Loucy (cell line): ENCODE measurements at regions not wholly inside any gene's neighbourhood (a gene's known extent, or its start where the extent isn't known, plus 50 kb on each side); places are given as distances from the start of the nearest gene placed in this dataset.

ENCODE experiments used
- CTCF ChIP-seq: fragments of 200-600 bp; sonication (generic); conservative IDR thresholded peaks from 2 replicates; pipeline ENCODE4 v1.5.1; 2014; ENCODE audit warnings: mild to moderate bottlenecking, antibody characterized with exemption, low read length
- EZH2phosphoT487 ChIP-seq: fragments of 200-600 bp; IDR thresholded peaks from 2 replicates; pipeline ENCODE4 v1.6.1; 2018; ENCODE audit warnings: antibody characterized with exemption, mild to moderate bottlenecking, moderate library complexity, borderline replicate concordance

GRCh38 chr13:33751151-33751550, 66.8 kb upstream of the RFC3 start:
- TF ChIP-seq CTCF (no peak), EZH2phosphoT487 (no peak)
